Spinal cord (tissue), 9 donors: ENCODE measurements at regions not wholly inside any gene's neighbourhood (a gene's known extent, or its start where the extent isn't known, plus 50 kb on each side); places are given as distances from the start of the nearest gene placed in this dataset.

ENCODE experiments used
- DNase-seq, 6 donors: peaks; one replicate each; pipeline versions ENCODE4 v3.0.0 to v3.0.0-alpha.2; 2013 to 2015; ENCODE audit warnings: low spot score in 6 of 6, low read depth in 4 of 6
- H3K27ac ChIP-seq: one replicate; pipeline ENCODE4 v1.5.1; 2013; ENCODE audit warnings: low read depth, low read length, control low read depth
- H3K27me3 ChIP-seq: one replicate; pipeline ENCODE4 v1.6.1; 2013; ENCODE audit warnings: low read length; ENCODE audit not compliant: control insufficient read depth, insufficient read depth
- H3K36me3 ChIP-seq: one replicate; pipeline ENCODE4 v1.6.1; 2013; ENCODE audit warnings: low read length; ENCODE audit not compliant: control insufficient read depth, insufficient read depth
- H3K4me1 ChIP-seq: one replicate; pipeline ENCODE4 v1.6.1; 2013; ENCODE audit warnings: low read length; ENCODE audit not compliant: control insufficient read depth, insufficient read depth
- H3K4me3 ChIP-seq: one replicate; pipeline ENCODE4 v1.5.1; 2013; ENCODE audit warnings: low read depth, low read length, control low read depth
- H3K9me3 ChIP-seq: one replicate; pipeline ENCODE4 v1.6.1; 2013; ENCODE audit warnings: low read length; ENCODE audit not compliant: control insufficient read depth, insufficient read depth
- WGBS: methylation state at CpG from one replicate; pipeline ENCODE4 v1.1.5; 2013; ENCODE audit warnings: missing lambda C conversion rate; ENCODE audit not compliant: insufficient coverage; 5-methylcytosine and 5-hydroxymethylcytosine counted together
- donor health status: healthy.

DNA sequence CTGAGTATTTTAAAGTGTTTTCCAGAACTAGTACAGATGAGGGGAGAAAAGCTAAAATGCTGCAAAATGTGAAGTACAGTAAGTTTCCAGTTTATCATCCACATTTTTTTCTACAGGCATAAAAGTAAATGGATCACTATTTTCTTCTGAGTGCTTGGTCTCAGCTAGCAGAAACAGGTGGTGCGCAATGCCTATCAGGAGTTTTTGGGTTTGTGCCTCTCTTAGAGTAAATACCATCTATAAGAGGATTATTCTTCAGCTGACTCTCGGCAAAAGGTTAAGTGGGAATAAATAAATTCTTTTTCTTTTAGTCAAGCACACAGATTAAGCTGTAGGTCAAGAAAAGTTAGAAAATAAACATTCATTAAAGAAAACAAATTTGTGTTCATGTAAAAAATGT lies 1027.7 kb downstream of the PLOD2 start:
- no peaks in the 10 kb centered on the region for H3K36me3 ChIP-seq
- no peak overlapping the region for H3K27ac ChIP-seq
- no CpG with 5 or more reads among the region's 2 CpGs for WGBS
- H3K4me3 ChIP-seq, result no peak overlapping the region
- no peaks in the 10 kb centered on the region for H3K27me3 ChIP-seq
- no peaks in the 10 kb centered on the region for H3K9me3 ChIP-seq
- DNase-seq, result no peak
- no peaks in the 10 kb centered on the region for H3K4me1 ChIP-seq

DNA sequence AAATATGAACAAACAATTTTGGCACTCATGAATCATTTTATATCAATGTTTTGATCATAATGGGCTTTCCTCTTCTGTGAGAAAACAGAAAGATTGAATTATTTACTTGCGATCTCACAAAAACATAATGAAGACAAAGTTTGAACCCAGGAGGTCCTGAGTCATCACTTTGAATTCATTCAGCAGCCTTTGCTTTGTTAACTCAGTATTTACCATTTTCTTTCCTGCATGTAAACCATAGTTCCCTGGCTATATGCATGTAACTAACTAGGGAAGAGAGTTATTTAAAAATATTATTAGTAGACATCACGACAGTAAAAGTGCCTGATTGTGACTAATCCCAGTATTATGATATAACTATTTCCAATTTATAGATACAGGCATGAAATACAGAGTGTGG lies 1026.2 kb downstream of the PLOD2 start:
- Histone ChIP-seq H3K36me3 (no peaks in the 10 kb centered on the region), H3K27me3 (no peaks in the 10 kb centered on the region), H3K4me1 (no peaks in the 10 kb centered on the region), H3K4me3 (no peak overlapping the region), H3K9me3 (no peaks in the 10 kb centered on the region), H3K27ac (no peak overlapping the region)
- no CpG with 5 or more reads among the region's 2 CpGs for WGBS
- DNase-seq, result no peak

DNA sequence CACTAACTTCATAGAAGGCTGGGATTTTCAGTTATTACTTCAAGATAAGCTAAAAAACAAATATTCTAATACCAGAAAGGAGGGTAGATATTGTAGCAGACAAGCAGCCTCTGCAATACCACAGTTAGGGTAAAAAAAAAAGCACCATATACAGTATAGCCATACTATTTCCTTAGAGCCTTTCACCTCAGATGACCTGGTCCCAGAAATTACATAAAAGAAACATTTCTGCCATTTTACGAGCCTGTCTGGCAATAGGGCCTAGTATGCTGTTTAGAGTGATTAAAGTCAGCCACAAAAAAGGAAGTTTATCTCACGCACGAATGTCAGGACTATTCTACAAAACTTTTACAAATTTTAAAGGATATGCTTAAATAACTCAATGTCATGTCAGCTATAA lies 1016.6 kb downstream of the PLOD2 start:
- no peak overlapping the region for H3K27ac ChIP-seq
- WGBS, result no CpG with 5 or more reads among the region's 3 CpGs
- no peaks in the 10 kb centered on the region for H3K36me3 ChIP-seq
- H3K4me3 ChIP-seq, result no peak overlapping the region
- H3K9me3 ChIP-seq, result no peaks in the 10 kb centered on the region
- no peak for DNase-seq
- no peaks in the 10 kb centered on the region for H3K27me3 ChIP-seq
- H3K4me1 ChIP-seq, result no peaks in the 10 kb centered on the region

DNA sequence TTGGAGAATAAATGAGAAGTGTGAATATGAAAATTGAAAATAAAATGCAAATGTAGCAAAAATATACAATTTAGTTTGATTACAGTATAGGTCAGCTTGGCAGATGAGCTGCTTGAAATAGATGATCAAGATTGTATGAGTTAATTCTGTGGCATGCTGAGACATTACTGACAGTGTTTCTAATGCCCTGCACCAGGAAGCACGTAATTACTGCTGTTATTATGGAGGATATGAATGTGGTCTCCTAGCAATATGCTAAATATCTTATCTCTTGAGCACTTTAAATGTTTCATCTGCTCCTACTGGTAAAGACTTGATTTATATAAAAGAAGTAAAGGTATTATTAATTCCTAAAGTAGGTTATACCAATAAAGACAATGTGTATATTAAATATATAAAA lies 1015.5 kb downstream of the PLOD2 start:
- Histone ChIP-seq H3K9me3 (no peaks in the 10 kb centered on the region), H3K27ac (no peak overlapping the region), H3K36me3 (no peaks in the 10 kb centered on the region), H3K27me3 (no peaks in the 10 kb centered on the region), H3K4me3 (no peak overlapping the region), H3K4me1 (no peaks in the 10 kb centered on the region)
- WGBS, result no CpG with 5 or more reads among the region's 1 CpG
- DNase-seq, result peak in 1 of 6 donors; percentile 81

DNA sequence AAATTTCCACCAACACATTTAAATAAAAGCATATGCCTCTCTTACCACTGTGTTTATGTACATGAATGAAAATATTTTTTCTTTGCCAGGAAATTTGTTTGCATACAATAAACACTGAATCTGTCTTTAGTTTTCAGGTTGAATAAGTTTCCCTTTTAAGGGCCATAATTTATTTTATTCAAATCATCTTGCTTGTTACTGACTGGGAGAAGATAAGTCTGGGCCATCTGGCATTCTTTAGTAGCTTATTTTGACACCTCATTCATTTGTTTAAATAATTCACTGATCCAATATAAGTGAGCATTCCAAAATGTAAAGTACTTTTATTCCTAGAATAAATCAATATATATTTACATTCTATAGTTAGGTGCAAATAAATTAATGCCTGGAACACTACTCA lies 1001.3 kb downstream of the PLOD2 start:
- DNase-seq, result peak in 1 of 6 donors; percentile 23
- Histone ChIP-seq H3K27me3 (no peaks in the 10 kb centered on the region), H3K4me3 (no peak overlapping the region), H3K4me1 (no peaks in the 10 kb centered on the region), H3K9me3 (no peaks in the 10 kb centered on the region), H3K27ac (no peak overlapping the region), H3K36me3 (no peaks in the 10 kb centered on the region)

DNA sequence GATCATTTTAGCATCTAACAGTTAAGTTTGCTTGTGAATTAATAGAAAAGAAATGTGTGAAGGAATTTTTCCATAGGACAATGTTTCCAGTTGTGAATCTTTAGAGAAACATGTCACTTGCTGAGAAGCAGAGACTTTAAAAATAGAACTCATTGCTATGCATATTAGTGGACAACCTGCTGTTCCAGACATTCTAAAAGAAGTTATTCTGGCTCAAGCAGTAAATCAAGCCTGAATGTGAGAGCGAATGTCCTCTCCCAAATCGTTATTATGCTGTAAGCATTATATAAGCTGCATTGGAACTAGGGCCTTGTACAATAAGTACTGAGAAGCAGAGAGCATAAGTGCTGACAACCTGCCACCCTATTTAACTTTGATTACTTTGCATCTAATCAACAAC lies 990.9 kb downstream of the PLOD2 start:
- Histone ChIP-seq H3K9me3 (no peaks in the 10 kb centered on the region), H3K27ac (no peak overlapping the region), H3K27me3 (no peaks in the 10 kb centered on the region), H3K4me1 (no peaks in the 10 kb centered on the region), H3K36me3 (no peaks in the 10 kb centered on the region), H3K4me3 (no peak overlapping the region)
- DNase-seq, result peak in 2 of 6 donors; percentile 17 to 61
- WGBS, result no CpG with 5 or more reads among the region's 2 CpGs

DNA sequence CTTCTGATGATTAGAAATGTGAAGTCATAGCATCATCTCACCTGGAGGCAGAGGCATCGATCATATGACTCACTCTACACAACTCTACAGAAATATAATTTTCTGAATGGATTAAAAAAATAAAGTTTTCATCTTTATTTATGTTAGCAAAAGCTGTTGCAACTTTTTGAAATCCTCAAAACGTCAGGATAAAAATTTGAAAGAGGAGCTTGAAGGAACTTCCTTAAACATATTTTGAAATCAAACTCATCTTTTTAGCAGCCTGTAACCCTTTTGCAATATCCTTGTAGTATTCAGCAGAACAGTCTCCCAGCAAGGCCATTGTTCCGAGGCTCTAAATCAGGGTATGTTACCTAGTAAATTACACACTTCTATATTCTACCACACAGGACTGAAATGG lies 985.4 kb downstream of the PLOD2 start:
- Histone ChIP-seq H3K27ac (no peak overlapping the region), H3K36me3 (no peaks in the 10 kb centered on the region), H3K4me3 (no peak overlapping the region), H3K9me3 (no peaks in the 10 kb centered on the region), H3K4me1 (no peaks in the 10 kb centered on the region), H3K27me3 (no peaks in the 10 kb centered on the region)
- WGBS, result no CpG with 5 or more reads among the region's 3 CpGs
- no peak for DNase-seq

DNA sequence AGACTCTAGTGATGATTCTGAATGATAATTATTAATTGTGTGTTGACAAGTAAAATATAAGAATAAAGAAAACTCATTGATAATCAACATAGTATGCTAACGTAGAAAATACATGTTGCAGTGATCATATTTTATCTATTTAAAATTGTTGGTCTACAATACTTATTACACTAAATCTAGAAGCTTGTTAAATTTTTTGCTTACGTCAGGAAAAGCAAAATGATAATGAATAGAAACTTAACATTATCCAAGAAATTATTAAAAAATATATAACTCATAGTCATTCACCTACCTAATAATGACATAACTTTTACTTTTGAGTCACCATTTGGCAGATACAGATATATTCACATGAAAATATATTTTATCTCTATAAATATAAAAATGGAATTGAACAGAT lies 984.1 kb downstream of the PLOD2 start:
- Histone ChIP-seq H3K27me3 (no peaks in the 10 kb centered on the region), H3K4me1 (no peaks in the 10 kb centered on the region), H3K4me3 (no peak overlapping the region), H3K9me3 (no peaks in the 10 kb centered on the region), H3K36me3 (no peaks in the 10 kb centered on the region), H3K27ac (no peak overlapping the region)
- WGBS, result no CpG with 5 or more reads among the region's 2 CpGs
- no peak for DNase-seq

DNA sequence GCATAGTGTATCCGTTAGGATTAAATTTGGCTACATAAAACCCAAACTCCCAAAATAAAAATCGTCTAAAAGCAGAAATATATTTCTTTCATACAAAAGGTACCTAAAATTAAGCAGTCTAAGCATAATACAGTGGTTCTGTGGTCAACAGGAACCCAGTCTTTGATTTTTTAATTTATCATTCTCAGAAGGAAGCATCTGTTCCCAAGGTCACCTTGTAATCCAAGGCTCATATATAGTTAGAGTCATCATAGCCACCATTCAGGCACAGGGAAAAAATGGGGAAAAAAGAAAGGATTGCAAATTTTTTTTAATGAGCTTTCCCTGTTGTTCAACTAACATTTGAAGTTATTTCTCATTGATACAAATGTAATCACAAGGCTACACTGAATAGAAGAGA lies 983.2 kb downstream of the PLOD2 start:
- Histone ChIP-seq H3K36me3 (no peaks in the 10 kb centered on the region), H3K9me3 (no peaks in the 10 kb centered on the region), H3K4me3 (no peak overlapping the region), H3K4me1 (no peaks in the 10 kb centered on the region), H3K27me3 (no peaks in the 10 kb centered on the region), H3K27ac (no peak overlapping the region)
- DNase-seq, result no peak
- no CpG with 5 or more reads among the region's 2 CpGs for WGBS

DNA sequence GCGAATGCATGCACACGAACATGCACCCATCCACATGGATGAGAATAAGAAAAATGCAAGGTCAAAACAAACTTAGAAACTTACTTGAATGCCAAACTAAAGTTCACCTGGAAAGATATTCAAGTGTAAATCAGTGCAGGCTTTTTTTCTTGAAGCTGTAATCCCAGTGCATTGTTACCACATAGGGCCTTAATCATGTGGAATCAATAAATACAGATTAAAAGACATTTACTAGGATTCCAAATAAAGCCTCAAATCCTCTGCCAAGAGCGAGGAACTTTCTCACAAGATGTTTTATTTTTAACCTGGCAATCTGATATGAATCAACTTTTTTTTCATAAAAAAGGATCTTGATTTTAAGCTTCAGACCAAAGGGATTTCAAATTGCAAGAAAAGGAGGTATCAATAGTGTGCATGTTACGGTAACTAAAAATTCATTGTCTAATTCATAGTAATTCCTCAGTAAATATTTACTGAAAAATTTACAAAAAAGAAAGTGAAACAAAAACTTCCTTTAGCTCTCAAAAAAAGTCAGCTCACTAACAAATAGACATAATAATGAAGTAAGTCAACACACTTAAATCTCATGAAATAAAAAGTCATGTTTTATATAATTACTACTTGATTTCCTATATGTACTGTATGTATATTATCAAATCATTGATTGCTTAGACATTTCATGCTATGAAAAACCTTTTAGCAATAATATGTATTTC lies 978.6 kb downstream of the PLOD2 start:
- no peak overlapping the region for H3K4me3 ChIP-seq
- DNase-seq, result no peak
- H3K9me3 ChIP-seq, result no peaks in the 10 kb centered on the region
- WGBS, result no CpG with 5 or more reads among the region's 4 CpGs
- no peaks in the 10 kb centered on the region for H3K36me3 ChIP-seq
- H3K27ac ChIP-seq, result no peak overlapping the region
- H3K4me1 ChIP-seq, result no peaks in the 10 kb centered on the region
- no peaks in the 10 kb centered on the region for H3K27me3 ChIP-seq
